ENCODE measurements at regions not wholly inside any gene's neighbourhood (a gene's known extent, or its start where the extent isn't known, plus 50 kb on each side); places are given as distances from the start of the nearest gene placed in this dataset.

GRCh38 chr1:228546541-228547463, 59.6 kb downstream of the RNF187 start:
- Histone ChIP-seq H3K27me3 (ENCODE audit: control insufficient read depth, insufficient read depth, low read length) (no peaks in the 10 kb centered on the region; the same call in 1 of the 2 replicates), H3K4me1 (ENCODE audit: control insufficient read depth, insufficient read depth, low read length) (no peaks in the 10 kb centered on the region), H3K4me3 (ENCODE audit: low read depth in 2 of 2, low read length in 2 of 2) (no peak overlapping the region), H3K9me3 (ENCODE audit: control insufficient read depth, insufficient read depth, low read depth, low read length) (no peaks in the 10 kb centered on the region), H3K27ac (ENCODE audit: low read length) (no peak overlapping the region), H3K36me3 (ENCODE audit: control insufficient read depth, insufficient read depth, low read length) (no peaks in the 10 kb centered on the region)
- ATAC-seq (no peak), DNase-seq (ENCODE audit: low read depth, low spot score) (no peak)
- ChIA-PET CTCF (no interaction called here), POLR2A (no interaction called here)
- BruUV-seq (replicated peaks) = no TSS peak
- intact Hi-C loops (cut with micrococcal nuclease; ENCODE audit: unreplicated experiment) = no loop called here
- in situ Hi-C loops (cut with HindIII; ENCODE audit: low pct_unique_long_range_greater_than_20kb, low sequenced_read_pairs) = no loop called here
- TF ChIP-seq TCF7L2 (IDR thresholded peaks at IDR 0.05; ENCODE audit: low read depth, low read length) = no peak

DNA sequence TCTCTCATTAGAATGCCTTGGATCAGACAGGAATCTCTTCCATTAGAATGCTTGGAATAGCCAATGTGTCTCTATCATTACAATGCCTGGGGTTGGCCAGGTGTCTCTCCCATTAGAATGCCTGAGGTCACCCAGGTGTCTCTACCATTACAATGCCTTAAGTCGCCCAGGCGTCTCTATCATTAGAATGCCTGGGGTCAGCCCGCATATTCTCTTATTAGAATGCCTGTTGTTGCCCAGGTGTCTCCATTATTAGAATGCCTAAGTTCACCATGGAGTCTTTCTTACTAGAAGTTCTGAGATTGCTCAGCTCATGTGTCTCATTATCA, 60.2 kb downstream of the RNF187 start:
- no peak for TF ChIP-seq CTCF (IDR thresholded peaks at IDR 0.05)
- no peaks in the 10 kb centered on the region; the same call in 1 of the 2 replicates for H3K27me3 ChIP-seq (ENCODE audit: control insufficient read depth, insufficient read depth, low read length)
- no peak overlapping the region for H3K4me3 ChIP-seq (ENCODE audit: low read depth in 2 of 2, low read length in 2 of 2)
- H3K36me3 ChIP-seq (ENCODE audit: control insufficient read depth, insufficient read depth, low read length) = no peaks in the 10 kb centered on the region
- CTCF ChIA-PET = no interaction called here
- no peak for DNase-seq (ENCODE audit: low read depth, low spot score)
- POLR2A ChIA-PET = no interaction called here
- intact Hi-C loops (cut with micrococcal nuclease; ENCODE audit: unreplicated experiment) = no loop called here
- H3K27ac ChIP-seq (ENCODE audit: low read length) = no peak overlapping the region
- no peak for ATAC-seq
- no TSS peak for BruUV-seq (replicated peaks)
- H3K4me1 ChIP-seq (ENCODE audit: control insufficient read depth, insufficient read depth, low read length) = no peaks in the 10 kb centered on the region
- in situ Hi-C loops (cut with HindIII; ENCODE audit: low pct_unique_long_range_greater_than_20kb, low sequenced_read_pairs) = no loop called here
- H3K9me3 ChIP-seq (ENCODE audit: control insufficient read depth, insufficient read depth, low read depth, low read length) = no peaks in the 10 kb centered on the region

DNA sequence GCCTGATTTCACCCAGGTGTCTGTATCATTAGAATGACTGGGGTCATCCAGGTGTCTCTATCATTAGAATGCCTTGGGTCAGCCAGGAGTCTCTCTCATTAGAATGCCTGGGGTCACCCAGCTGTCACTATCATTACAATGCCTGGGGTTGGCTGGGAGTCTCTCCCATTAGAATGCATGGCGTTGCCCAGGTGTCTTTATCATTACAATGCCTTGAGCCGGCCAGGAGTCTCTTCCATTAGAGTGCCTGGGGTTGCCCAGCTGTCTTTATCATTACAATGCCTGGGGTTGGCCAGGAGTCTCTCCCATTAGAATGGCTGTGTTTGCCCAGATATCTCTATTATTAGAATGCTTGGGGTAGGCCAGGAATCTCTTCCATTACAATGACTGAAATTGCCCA, 61.6 kb downstream of the RNF187 start:
- intact Hi-C loops (cut with micrococcal nuclease; ENCODE audit: unreplicated experiment) = no loop called here
- H3K27ac ChIP-seq (ENCODE audit: low read length) = no peak overlapping the region
- no TSS peak for BruUV-seq (replicated peaks)
- POLR2A ChIA-PET = no interaction called here
- H3K36me3 ChIP-seq (ENCODE audit: control insufficient read depth, insufficient read depth, low read length) = no peaks in the 10 kb centered on the region
- TF ChIP-seq SIN3A (IDR thresholded peaks at IDR 0.05; ENCODE audit: borderline replicate concordance, insufficient read depth, low read depth, low read length) (no peak), POLR2AphosphoS5 (IDR thresholded peaks at IDR 0.05; ENCODE audit: low read depth, low read length) (no peak)
- H3K27me3 ChIP-seq (ENCODE audit: control insufficient read depth, insufficient read depth, low read length) = no peaks in the 10 kb centered on the region; the same call in 1 of the 2 replicates
- H3K4me1 ChIP-seq (ENCODE audit: control insufficient read depth, insufficient read depth, low read length) = no peaks in the 10 kb centered on the region
- in situ Hi-C loops (cut with HindIII; ENCODE audit: low pct_unique_long_range_greater_than_20kb, low sequenced_read_pairs) = no loop called here
- no peak for ATAC-seq
- CTCF ChIA-PET = no interaction called here
- no peaks in the 10 kb centered on the region for H3K9me3 ChIP-seq (ENCODE audit: control insufficient read depth, insufficient read depth, low read depth, low read length)
- no peak overlapping the region for H3K4me3 ChIP-seq (ENCODE audit: low read depth in 2 of 2, low read length in 2 of 2)
- DNase-seq (ENCODE audit: low read depth, low spot score) = no peak

- ATAC-seq = no peak
- no TSS peak for BruUV-seq (replicated peaks)
- TF ChIP-seq SIN3A (IDR thresholded peaks at IDR 0.05; ENCODE audit: borderline replicate concordance, insufficient read depth, low read depth, low read length) (no peak), TCF7L2 (IDR thresholded peaks at IDR 0.05; ENCODE audit: low read depth, low read length) (no peak), POLR2AphosphoS5 (IDR thresholded peaks at IDR 0.05; ENCODE audit: low read depth, low read length) (no peak), CTCF (IDR thresholded peaks at IDR 0.05) (no peak)
- TF ChIP-seq, protein P1, sequence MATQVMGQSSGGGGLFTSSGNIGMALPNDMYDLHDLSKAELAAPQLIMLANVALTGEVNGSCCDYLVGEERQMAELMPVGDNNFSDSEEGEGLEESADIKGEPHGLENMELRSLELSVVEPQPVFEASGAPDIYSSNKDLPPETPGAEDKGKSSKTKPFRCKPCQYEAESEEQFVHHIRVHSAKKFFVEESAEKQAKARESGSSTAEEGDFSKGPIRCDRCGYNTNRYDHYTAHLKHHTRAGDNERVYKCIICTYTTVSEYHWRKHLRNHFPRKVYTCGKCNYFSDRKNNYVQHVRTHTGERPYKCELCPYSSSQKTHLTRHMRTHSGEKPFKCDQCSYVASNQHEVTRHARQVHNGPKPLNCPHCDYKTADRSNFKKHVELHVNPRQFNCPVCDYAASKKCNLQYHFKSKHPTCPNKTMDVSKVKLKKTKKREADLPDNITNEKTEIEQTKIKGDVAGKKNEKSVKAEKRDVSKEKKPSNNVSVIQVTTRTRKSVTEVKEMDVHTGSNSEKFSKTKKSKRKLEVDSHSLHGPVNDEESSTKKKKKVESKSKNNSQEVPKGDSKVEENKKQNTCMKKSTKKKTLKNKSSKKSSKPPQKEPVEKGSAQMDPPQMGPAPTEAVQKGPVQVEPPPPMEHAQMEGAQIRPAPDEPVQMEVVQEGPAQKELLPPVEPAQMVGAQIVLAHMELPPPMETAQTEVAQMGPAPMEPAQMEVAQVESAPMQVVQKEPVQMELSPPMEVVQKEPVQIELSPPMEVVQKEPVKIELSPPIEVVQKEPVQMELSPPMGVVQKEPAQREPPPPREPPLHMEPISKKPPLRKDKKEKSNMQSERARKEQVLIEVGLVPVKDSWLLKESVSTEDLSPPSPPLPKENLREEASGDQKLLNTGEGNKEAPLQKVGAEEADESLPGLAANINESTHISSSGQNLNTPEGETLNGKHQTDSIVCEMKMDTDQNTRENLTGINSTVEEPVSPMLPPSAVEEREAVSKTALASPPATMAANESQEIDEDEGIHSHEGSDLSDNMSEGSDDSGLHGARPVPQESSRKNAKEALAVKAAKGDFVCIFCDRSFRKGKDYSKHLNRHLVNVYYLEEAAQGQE (IDR thresholded peaks at IDR 0.05; ENCODE audit: insufficient read depth in 1 of 2, low read depth in 2 of 2, low read length in 1 of 2) = no peak
- Histone ChIP-seq H3K4me1 (ENCODE audit: control insufficient read depth, insufficient read depth, low read length) (no peaks in the 10 kb centered on the region), H3K27ac (ENCODE audit: low read length) (no peak overlapping the region), H3K9me3 (ENCODE audit: control insufficient read depth, insufficient read depth, low read depth, low read length) (no peaks in the 10 kb centered on the region), H3K27me3 (ENCODE audit: control insufficient read depth, insufficient read depth, low read length) (no peaks in the 10 kb centered on the region; the same call in 1 of the 2 replicates), H3K36me3 (ENCODE audit: control insufficient read depth, insufficient read depth, low read length) (no peaks in the 10 kb centered on the region), H3K4me3 (ENCODE audit: low read depth in 2 of 2, low read length in 2 of 2) (no peak overlapping the region)
- in situ Hi-C loops (cut with HindIII; ENCODE audit: low pct_unique_long_range_greater_than_20kb, low sequenced_read_pairs) (no loop called here), intact Hi-C loops (cut with micrococcal nuclease; ENCODE audit: unreplicated experiment) (no loop called here)
- ChIA-PET POLR2A (no interaction called here), CTCF (no interaction called here)
- DNase-seq (ENCODE audit: low read depth, low spot score) = no peak
These were observed 65.5 kb downstream of the RNF187 start for GRCh38 chr1:228552596-228553176.

All from Panc1 (cell line).